ENCODE measurements at regions not wholly inside any gene's neighbourhood (a gene's known extent, or its start where the extent isn't known, plus 50 kb on each side); places are given as distances from the start of the nearest gene placed in this dataset.

DNA sequence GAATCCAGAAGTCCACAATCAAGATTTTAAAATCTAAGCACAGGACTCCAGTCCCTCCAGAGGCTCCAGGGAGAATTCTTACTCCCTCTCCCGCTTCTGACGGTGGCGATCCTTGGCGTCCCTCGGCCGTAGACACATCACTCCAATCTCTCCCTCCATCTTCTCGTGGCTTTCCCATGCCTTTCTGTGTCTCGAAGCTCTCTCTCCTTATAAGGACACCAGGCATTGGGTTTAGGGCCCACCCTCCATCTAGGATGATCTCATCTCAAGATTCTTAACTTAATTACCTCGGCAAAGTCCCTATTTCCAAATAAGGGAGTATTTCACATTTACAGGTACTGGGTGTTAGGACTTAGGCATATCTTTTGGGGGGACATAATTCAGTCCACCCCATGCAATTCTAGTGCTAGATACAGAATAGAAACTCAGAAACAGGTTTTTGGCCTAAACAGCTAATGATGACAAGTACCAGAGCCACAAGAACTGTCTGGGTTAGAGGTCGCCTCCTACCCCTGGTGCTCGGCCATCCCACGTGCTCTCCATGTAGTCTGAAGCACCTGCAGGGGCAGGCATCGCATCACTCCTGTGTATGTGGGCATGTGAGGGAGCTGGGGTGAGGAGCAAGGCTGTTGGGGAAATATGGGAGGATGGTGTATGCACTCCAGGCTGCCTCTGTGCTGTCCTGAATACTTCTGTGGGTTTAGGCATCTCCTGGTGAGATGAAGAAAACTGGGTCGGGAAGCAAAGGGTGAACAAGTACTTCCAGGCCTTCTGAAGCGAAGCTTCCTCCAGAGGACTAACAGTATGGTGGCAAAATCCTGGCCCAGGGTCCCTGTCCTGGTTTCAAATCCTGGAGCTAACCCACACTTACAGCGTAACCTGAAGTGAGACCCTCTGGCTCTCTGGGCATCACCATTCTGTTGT, 298.3 kb upstream of the ZMIZ1 start:
- H3K9me3 Mint-ChIP-seq: no peaks in the 10 kb centered on the region
- H3K4me3 Mint-ChIP-seq: no peak overlapping the region
- no peak overlapping the region for H3K27ac Mint-ChIP-seq (ENCODE audit: low read depth)

GRCh38 chr10:78771260-78771659, 297.5 kb upstream of the ZMIZ1 start:
- DNase-seq (ENCODE audit: low spot score in 2 of 2): no peak
- Mint-ChIP-seq H3K36me3 (ENCODE audit: insufficient read depth) (no peaks in the 10 kb centered on the region), H3K9me3 (no peaks in the 10 kb centered on the region), H3K4me1 (no peaks in the 10 kb centered on the region), H3K27ac (ENCODE audit: low read depth) (no peak overlapping the region), H3K4me3 (no peak overlapping the region), H3K27me3 (no peaks in the 10 kb centered on the region)
- ATAC-seq (replicated peaks; ENCODE audit: extremely low read depth, poor library complexity, severe bottlenecking): no peak

More for the DNA sequence above, 298.3 kb upstream of the ZMIZ1 start:
- Mint-ChIP-seq H3K4me1 (no peaks in the 10 kb centered on the region), H3K36me3 (ENCODE audit: insufficient read depth) (no peaks in the 10 kb centered on the region), H3K27me3 (no peaks in the 10 kb centered on the region)
- ATAC-seq (replicated peaks; ENCODE audit: extremely low read depth, poor library complexity, severe bottlenecking) (no peak), DNase-seq (ENCODE audit: low spot score in 2 of 2) (no peak)

- H3K36me3 Mint-ChIP-seq (ENCODE audit: insufficient read depth): no peaks in the 10 kb centered on the region
- no peaks in the 10 kb centered on the region for H3K4me1 Mint-ChIP-seq
- H3K4me3 Mint-ChIP-seq: no peak overlapping the region
- no peaks in the 10 kb centered on the region for H3K27me3 Mint-ChIP-seq
- DNase-seq (ENCODE audit: low spot score in 2 of 2) (no peak), ATAC-seq (replicated peaks; ENCODE audit: extremely low read depth, poor library complexity, severe bottlenecking) (no peak)
- H3K27ac Mint-ChIP-seq (ENCODE audit: low read depth): no peak overlapping the region
- no peaks in the 10 kb centered on the region for H3K9me3 Mint-ChIP-seq
Observed at GRCh38 chr10:78771808-78772455, 296.8 kb upstream of the ZMIZ1 start.

DNA sequence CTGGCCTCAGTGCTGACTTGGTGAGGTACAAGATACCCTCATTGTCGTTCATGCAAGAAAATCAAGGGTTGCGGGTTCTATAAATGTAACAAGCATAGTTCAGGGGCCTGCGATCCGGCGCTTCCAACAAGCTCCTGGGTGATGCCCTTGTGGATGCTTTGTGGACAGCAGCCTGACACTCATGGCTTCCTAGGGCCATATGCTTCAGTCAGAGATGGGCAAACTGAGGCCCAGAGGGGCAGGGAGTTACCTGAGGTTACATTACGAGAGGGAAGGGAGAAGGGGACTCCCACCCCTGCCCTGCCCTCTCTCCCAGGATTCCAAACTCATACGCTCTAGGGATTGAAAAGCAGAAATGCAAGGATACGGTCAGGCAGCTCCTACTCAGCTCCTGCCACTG, 296.3 kb upstream of the ZMIZ1 start:
- no peaks in the 10 kb centered on the region for H3K4me1 Mint-ChIP-seq
- DNase-seq (ENCODE audit: low spot score in 2 of 2) (no peak), ATAC-seq (replicated peaks; ENCODE audit: extremely low read depth, poor library complexity, severe bottlenecking) (no peak)
- H3K36me3 Mint-ChIP-seq (ENCODE audit: insufficient read depth): no peaks in the 10 kb centered on the region
- H3K4me3 Mint-ChIP-seq: no peak overlapping the region
- no peaks in the 10 kb centered on the region for H3K9me3 Mint-ChIP-seq
- no peak overlapping the region for H3K27ac Mint-ChIP-seq (ENCODE audit: low read depth)
- H3K27me3 Mint-ChIP-seq: no peaks in the 10 kb centered on the region

- H3K4me1 Mint-ChIP-seq: no peaks in the 10 kb centered on the region
- no peak overlapping the region for H3K4me3 Mint-ChIP-seq
- no peaks in the 10 kb centered on the region for H3K36me3 Mint-ChIP-seq (ENCODE audit: insufficient read depth)
- DNase-seq (ENCODE audit: low spot score in 2 of 2) (no peak), ATAC-seq (replicated peaks; ENCODE audit: extremely low read depth, poor library complexity, severe bottlenecking) (no peak)
- no peaks in the 10 kb centered on the region for H3K9me3 Mint-ChIP-seq
- H3K27ac Mint-ChIP-seq (ENCODE audit: low read depth): no peak overlapping the region
- peaks cover under 1% of the 10 kb centered on the region for H3K27me3 Mint-ChIP-seq
Observed at GRCh38 chr10:78772986-78773530, 295.7 kb upstream of the ZMIZ1 start.

DNA sequence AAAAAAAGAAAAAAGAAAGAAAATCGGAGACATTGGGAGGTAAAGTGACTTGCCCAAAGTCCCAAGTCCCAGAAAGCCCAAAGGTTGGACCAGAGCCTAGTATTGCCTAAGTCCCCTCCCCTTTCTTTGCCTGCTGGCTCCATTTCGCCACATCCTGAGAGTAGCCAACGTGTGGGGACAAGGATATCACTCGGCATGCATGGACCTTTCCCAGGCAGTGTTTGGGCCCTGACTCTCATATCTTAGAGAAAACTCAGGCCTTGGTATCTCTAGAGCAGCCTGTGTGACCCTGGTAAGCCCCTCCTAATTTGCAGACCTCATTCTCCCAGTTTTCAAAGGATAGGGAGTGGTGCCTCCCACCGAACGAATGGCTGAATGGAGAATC, 294.2 kb upstream of the ZMIZ1 start:
- no peak for ATAC-seq (replicated peaks; ENCODE audit: extremely low read depth, poor library complexity, severe bottlenecking)
- Mint-ChIP-seq H3K9me3 (no peaks in the 10 kb centered on the region), H3K36me3 (ENCODE audit: insufficient read depth) (no peaks in the 10 kb centered on the region)

DNA sequence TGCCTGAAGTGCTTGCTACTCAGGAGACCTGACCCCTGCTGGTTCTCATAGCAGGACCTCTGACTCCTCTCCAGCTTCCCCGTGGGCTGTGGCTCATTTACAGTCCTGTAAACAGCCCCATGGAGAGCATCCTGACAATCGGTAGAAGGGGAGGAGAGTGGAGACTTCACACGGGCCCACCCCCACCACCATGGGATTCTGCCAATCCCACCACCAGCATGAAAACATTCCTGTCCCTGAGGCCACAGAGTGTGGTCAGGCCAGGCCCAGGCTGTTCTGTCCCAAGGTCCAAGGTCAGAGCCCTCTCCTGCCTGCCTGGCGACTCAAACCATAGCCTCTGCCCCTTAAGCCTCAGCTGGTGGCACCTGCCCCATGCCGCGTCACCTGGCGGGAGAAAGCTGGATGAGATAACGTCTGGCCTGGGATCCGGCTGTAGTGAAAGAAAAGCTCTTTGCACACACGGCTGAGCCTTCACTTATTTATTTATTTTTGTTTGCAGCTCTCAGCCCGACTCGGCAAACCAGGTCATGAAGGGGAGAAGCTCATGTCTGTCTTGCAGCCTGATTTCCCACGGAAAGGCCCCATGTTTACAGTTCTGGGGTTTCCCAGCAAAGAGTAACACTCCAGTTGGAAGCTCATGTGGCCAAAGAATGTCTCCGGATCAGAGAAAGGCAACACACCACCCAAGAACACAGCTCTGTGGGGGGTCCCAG, 293.6 kb upstream of the ZMIZ1 start:
- H3K4me1 Mint-ChIP-seq: no peaks in the 10 kb centered on the region
- H3K27ac Mint-ChIP-seq (ENCODE audit: low read depth): no peak overlapping the region
- DNase-seq (ENCODE audit: low spot score in 2 of 2): no peak
- no peak overlapping the region for H3K4me3 Mint-ChIP-seq
- no peaks in the 10 kb centered on the region for H3K9me3 Mint-ChIP-seq
- no peak for ATAC-seq (replicated peaks; ENCODE audit: extremely low read depth, poor library complexity, severe bottlenecking)
- no peaks in the 10 kb centered on the region for H3K36me3 Mint-ChIP-seq (ENCODE audit: insufficient read depth)
- peaks cover 10% of the 10 kb centered on the region for H3K27me3 Mint-ChIP-seq

More for the DNA sequence above, 294.2 kb upstream of the ZMIZ1 start:
- H3K4me3 Mint-ChIP-seq: no peak overlapping the region
- DNase-seq (ENCODE audit: low spot score in 2 of 2): no peak
- no peaks in the 10 kb centered on the region for H3K4me1 Mint-ChIP-seq
- H3K27ac Mint-ChIP-seq (ENCODE audit: low read depth): no peak overlapping the region
- H3K27me3 Mint-ChIP-seq: peaks cover 10% of the 10 kb centered on the region

- Mint-ChIP-seq H3K27ac (ENCODE audit: low read depth) (no peak overlapping the region), H3K36me3 (ENCODE audit: insufficient read depth) (no peaks in the 10 kb centered on the region), H3K4me3 (no peak overlapping the region), H3K27me3 (peaks cover 10% of the 10 kb centered on the region), H3K9me3 (no peaks in the 10 kb centered on the region), H3K4me1 (no peaks in the 10 kb centered on the region)
- no peak for ATAC-seq (replicated peaks; ENCODE audit: extremely low read depth, poor library complexity, severe bottlenecking)
- no peak for DNase-seq (ENCODE audit: low spot score in 2 of 2)
Observed at GRCh38 chr10:78775891-78776290, 292.9 kb upstream of the ZMIZ1 start.

DNA sequence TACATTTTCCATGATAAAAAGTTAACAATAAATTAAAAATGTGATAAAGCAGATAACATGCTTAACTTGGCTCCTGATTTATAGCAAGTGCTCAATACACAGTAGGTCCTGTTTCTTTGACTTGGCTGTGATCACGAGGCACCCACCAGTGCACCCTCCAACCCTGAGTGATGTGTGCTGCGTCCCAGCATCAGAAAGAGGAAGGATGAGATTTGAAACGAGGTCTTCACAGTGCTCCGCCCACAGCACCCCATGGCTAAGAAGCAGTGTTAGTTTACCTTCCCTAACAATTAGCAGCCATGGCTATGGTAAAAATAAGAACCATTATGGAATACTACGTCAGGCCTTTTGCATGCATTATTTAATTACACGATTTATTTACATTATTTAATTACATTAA, 292.0 kb upstream of the ZMIZ1 start:
- no peak overlapping the region for H3K27ac Mint-ChIP-seq (ENCODE audit: low read depth)
- H3K9me3 Mint-ChIP-seq: no peaks in the 10 kb centered on the region
- H3K4me3 Mint-ChIP-seq: no peak overlapping the region
- ATAC-seq (replicated peaks; ENCODE audit: extremely low read depth, poor library complexity, severe bottlenecking) (no peak), DNase-seq (ENCODE audit: low spot score in 2 of 2) (no peak)
- H3K36me3 Mint-ChIP-seq (ENCODE audit: insufficient read depth): no peaks in the 10 kb centered on the region
- peaks cover 10% of the 10 kb centered on the region for H3K27me3 Mint-ChIP-seq
- no peaks in the 10 kb centered on the region for H3K4me1 Mint-ChIP-seq

- no peaks in the 10 kb centered on the region for H3K4me1 Mint-ChIP-seq
- peaks cover 11% of the 10 kb centered on the region for H3K27me3 Mint-ChIP-seq
- no peak overlapping the region for H3K27ac Mint-ChIP-seq (ENCODE audit: low read depth)
- no peak overlapping the region for H3K4me3 Mint-ChIP-seq
- no peaks in the 10 kb centered on the region for H3K9me3 Mint-ChIP-seq
- no peaks in the 10 kb centered on the region for H3K36me3 Mint-ChIP-seq (ENCODE audit: insufficient read depth)
- no peak for DNase-seq (ENCODE audit: low spot score in 2 of 2)
- ATAC-seq (replicated peaks; ENCODE audit: extremely low read depth, poor library complexity, severe bottlenecking): no peak
Observed at GRCh38 chr10:78777466-78777865, 291.3 kb upstream of the ZMIZ1 start.

DNA sequence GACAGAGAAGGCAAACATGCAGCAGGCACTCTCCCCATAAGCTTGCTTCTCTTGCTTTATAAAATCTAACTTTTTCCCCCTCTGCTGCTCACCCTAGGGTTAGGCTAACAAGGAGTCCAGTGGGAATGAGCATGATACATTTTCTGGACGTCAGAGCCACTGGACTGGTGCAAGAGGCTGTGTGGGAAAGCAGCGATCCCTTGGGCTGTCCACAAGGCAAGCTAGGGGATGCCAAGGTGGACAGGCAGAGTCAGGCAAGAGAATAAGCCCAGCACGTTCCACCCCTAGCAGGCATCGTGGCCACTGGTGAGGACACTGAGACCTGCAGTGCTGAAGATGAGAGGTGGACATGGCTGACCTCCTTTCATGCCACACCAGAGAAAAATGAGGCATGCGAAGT, 290.9 kb upstream of the ZMIZ1 start:
- DNase-seq (ENCODE audit: low spot score in 2 of 2) (no peak), ATAC-seq (replicated peaks; ENCODE audit: extremely low read depth, poor library complexity, severe bottlenecking) (no peak)
- H3K27me3 Mint-ChIP-seq: peaks cover 15% of the 10 kb centered on the region
- H3K4me1 Mint-ChIP-seq: no peaks in the 10 kb centered on the region
- no peak overlapping the region for H3K27ac Mint-ChIP-seq (ENCODE audit: low read depth)
- H3K9me3 Mint-ChIP-seq: no peaks in the 10 kb centered on the region
- no peak overlapping the region for H3K4me3 Mint-ChIP-seq
- no peaks in the 10 kb centered on the region for H3K36me3 Mint-ChIP-seq (ENCODE audit: insufficient read depth)

GRCh38 chr10:78778444-78779338, 290.1 kb upstream of the ZMIZ1 start:
- peaks cover 23% of the 10 kb centered on the region for H3K27me3 Mint-ChIP-seq
- DNase-seq (ENCODE audit: low spot score in 2 of 2) (no peak), ATAC-seq (replicated peaks; ENCODE audit: extremely low read depth, poor library complexity, severe bottlenecking) (no peak)
- H3K27ac Mint-ChIP-seq (ENCODE audit: low read depth): no peak overlapping the region
- no peaks in the 10 kb centered on the region for H3K4me1 Mint-ChIP-seq
- H3K4me3 Mint-ChIP-seq: no peak overlapping the region
- no peaks in the 10 kb centered on the region for H3K9me3 Mint-ChIP-seq
- no peaks in the 10 kb centered on the region for H3K36me3 Mint-ChIP-seq (ENCODE audit: insufficient read depth)

Data from central memory CD8-positive, alpha-beta T cell (primary cell).